HT-29 (cell line): ENCODE measurements at regions not wholly inside any gene's neighbourhood (a gene's known extent, or its start where the extent isn't known, plus 50 kb on each side); places are given as distances from the start of the nearest gene placed in this dataset.
"Not testable (repeated sequence)": the region's sequence is repeated elsewhere in the genome, so short reads cannot be mapped to it uniquely, and the experiment has no call there.

ENCODE experiments used
- DNase-seq: peaks from one replicate; pipeline ENCODE4 v3.0.0-alpha.2; 2015; ENCODE audit warnings: low spot score

- no peak for DNase-seq
Observed at GRCh38 chr10:34015700-34016099, 681.2 kb upstream of the NRP1 start.

- no peak for DNase-seq
Observed at GRCh38 chr10:34013235-34013634, 678.8 kb upstream of the NRP1 start.

GRCh38 chr10:34010891-34011290 lies 676.4 kb upstream of the NRP1 start:
- no peak for DNase-seq

GRCh38 chr10:34010228-34010627 lies 675.8 kb upstream of the NRP1 start:
- not testable (repeated sequence) for DNase-seq

- no peak for DNase-seq
Observed at GRCh38 chr10:34008656-34009055, 674.2 kb upstream of the NRP1 start.

GRCh38 chr10:34006471-34006870 lies 672.0 kb upstream of the NRP1 start:
- no peak for DNase-seq

- DNase-seq = no peak
Observed at GRCh38 chr10:34003561-34003960, 669.1 kb upstream of the NRP1 start.

- DNase-seq = no peak
Observed at GRCh38 chr10:34002896-34003295, 668.4 kb upstream of the NRP1 start.

GRCh38 chr10:34001831-34002230 lies 667.4 kb upstream of the NRP1 start:
- DNase-seq = no peak

GRCh38 chr10:34001087-34001580 lies 666.7 kb upstream of the NRP1 start:
- DNase-seq = no peak

- no peak for DNase-seq
Observed at GRCh38 chr10:33993917-33994316, 659.5 kb upstream of the NRP1 start.

GRCh38 chr10:33991924-33992323 lies 657.5 kb upstream of the NRP1 start:
- DNase-seq = no peak

- no peak for DNase-seq
Observed at GRCh38 chr10:33986515-33986914, 652.0 kb upstream of the NRP1 start.

GRCh38 chr10:33986016-33986415 lies 651.5 kb upstream of the NRP1 start:
- DNase-seq = no peak

GRCh38 chr10:33982995-33983394 lies 648.5 kb upstream of the NRP1 start:
- no peak for DNase-seq

GRCh38 chr10:33981301-33981700 lies 646.8 kb upstream of the NRP1 start:
- no peak for DNase-seq

GRCh38 chr10:33979195-33979594 lies 644.7 kb upstream of the NRP1 start:
- DNase-seq = no peak

- DNase-seq = no peak
Observed at GRCh38 chr10:33975481-33975880, 641.0 kb upstream of the NRP1 start.

- DNase-seq = no peak
Observed at GRCh38 chr10:33974976-33975478, 640.6 kb upstream of the NRP1 start.

- no peak for DNase-seq
Observed at GRCh38 chr10:33968983-33969382, 634.5 kb upstream of the NRP1 start.

GRCh38 chr10:33967606-33968120 lies 633.2 kb upstream of the NRP1 start:
- no peak for DNase-seq

GRCh38 chr10:33966946-33967345 lies 632.5 kb upstream of the NRP1 start:
- no peak for DNase-seq

- DNase-seq = no peak
Observed at GRCh38 chr10:33965795-33966581, 631.5 kb upstream of the NRP1 start.
